B cell (primary cell): ENCODE measurements at regions not wholly inside any gene's neighbourhood (a gene's known extent, or its start where the extent isn't known, plus 50 kb on each side); places are given as distances from the start of the nearest gene placed in this dataset.

Source experiments
- ATAC-seq: fragments of 200-7000 bp; cut with Tn5 transposase; one replicate; pipeline ENCODE4 v1.10.0; 2021; ENCODE audit warnings: low read depth, mild to moderate bottlenecking, moderate number of reproducible peaks, moderate library complexity
- CTCF ChIA-PET: fragments of 350-600 bp; sonication (Branson Sonifier 250); formaldehyde crosslinking; loops from one replicate; lab custom pipeline; 2021; ENCODE audit warnings: antibody characterized with exemption, inconsistent platforms; lab: Charles Lee
- POLR2A ChIA-PET: fragments of 350-600 bp; sonication (Branson Sonifier 250); formaldehyde crosslinking; loops from one replicate; lab custom pipeline; 2021; ENCODE audit warnings: antibody characterized with exemption; lab: Charles Lee
- DNase-seq: peaks from one replicate; pipeline ENCODE4 v3.0.0; 2013
- H2AFZ ChIP-seq: 2 replicates; pipeline ENCODE4 v1.6.1; 2012; ENCODE audit warnings: mild to moderate bottlenecking, low read depth, low read length; ENCODE audit not compliant: insufficient read depth, poor library complexity, severe bottlenecking
- H3K27ac ChIP-seq, 2 donors: 1 replicate in 1 of 2; 2 replicates in 1 of 2; pipeline ENCODE4 v1.5.1; 2012 to 2013; ENCODE audit warnings: low read length in 2 of 2, mild to moderate bottlenecking in 2 of 2, moderate library complexity in 1 of 2
- H3K27me3 ChIP-seq, 4 experiments: fragments of 200-600 bp in 1 of 4; sonication (generic) in 1 of 4; replicated peaks in 1 of 4; 1 replicate in 2 of 4; 2 replicates in 2 of 4; pipeline versions ENCODE4 v1.6.1 to v1.7.0; 2013 to 2016; ENCODE audit warnings: low read length in 3 of 4, mild to moderate bottlenecking in 2 of 4, mixed read lengths in 1 of 4, moderate library complexity in 1 of 4; ENCODE audit not compliant: insufficient read depth in 4 of 4, control insufficient read depth in 3 of 4; ENCODE audit errors: control extremely low read depth in 1 of 4
- H3K36me3 ChIP-seq, 2 experiments: replicated peaks in 1 of 2; 1 replicate in 1 of 2; 2 replicates in 1 of 2; pipeline versions ENCODE4 v1.6.1 to v1.7.1; 2013; ENCODE audit warnings: low read length in 1 of 2; ENCODE audit not compliant: insufficient read depth in 2 of 2, control insufficient read depth in 1 of 2; ENCODE audit errors: control extremely low read depth in 1 of 2, extremely low read depth in 1 of 2
- H3K4me1 ChIP-seq, 2 donors: fragments of 200-600 bp in 1 of 2; sonication (generic) in 1 of 2; 1 replicate in 1 of 2; 2 replicates in 1 of 2; pipeline versions ENCODE4 v1.5.1 to v1.6.1; 2013 to 2017; ENCODE audit warnings: low read length in 2 of 2; ENCODE audit not compliant: control insufficient read depth in 2 of 2, insufficient read depth in 2 of 2
- H3K4me2 ChIP-seq: replicated peaks from 2 replicates; pipeline ENCODE3; 2012; ENCODE audit warnings: mild to moderate bottlenecking, low read depth, low read length; ENCODE audit not compliant: poor library complexity, severe bottlenecking
- H3K4me3 ChIP-seq, 5 experiments: fragments of 200-600 bp in 1 of 5; sonication (generic) in 1 of 5; 1 replicate in 3 of 5; 2 replicates in 2 of 5; pipeline versions ENCODE4 v1.5.1 to v1.7.0; 2011 to 2016; ENCODE audit warnings: low read length in 4 of 5, mild to moderate bottlenecking in 4 of 5, low read depth in 2 of 5, control low read depth in 1 of 5, moderate library complexity in 1 of 5; ENCODE audit not compliant: insufficient read depth in 1 of 5; ENCODE audit errors: control extremely low read depth in 1 of 5, extremely low read depth in 1 of 5
- H3K79me2 ChIP-seq: fragments of 200-600 bp; sonication (generic); one replicate; pipeline ENCODE4 v1.6.0; 2016; ENCODE audit warnings: low read length; ENCODE audit not compliant: control insufficient read depth, insufficient read depth
- H3K9ac ChIP-seq: fragments of 200-600 bp; sonication (generic); 2 replicates; pipeline ENCODE4 v1.6.1; 2017; ENCODE audit warnings: mild to moderate bottlenecking, low read length, moderate library complexity
- H3K9me3 ChIP-seq, 3 donors: one replicate each; pipeline versions ENCODE4 v1.6.1 to v1.7.1; 2013; ENCODE audit warnings: low read length in 2 of 3; ENCODE audit not compliant: control insufficient read depth in 2 of 3, insufficient read depth in 1 of 3; ENCODE audit errors: control extremely low read depth in 1 of 3
- H4K20me1 ChIP-seq: 2 replicates; pipeline ENCODE4 v1.6.0; 2012; ENCODE audit warnings: mild to moderate bottlenecking, low read length; ENCODE audit not compliant: insufficient read depth, control insufficient read depth, poor library complexity, severe bottlenecking
- H3K27ac Mint-ChIP-seq: one replicate; pipeline ENCODE4 v1.8.0; 2021; ENCODE audit warnings: mixed read lengths
- H3K27me3 Mint-ChIP-seq: one replicate; pipeline ENCODE4 v1.8.0; 2021; ENCODE audit warnings: mixed read lengths
- H3K4me1 Mint-ChIP-seq: one replicate; pipeline ENCODE4 v1.8.0; 2021; ENCODE audit warnings: mixed read lengths
- H3K4me3 Mint-ChIP-seq: one replicate; pipeline ENCODE4 v1.8.0; 2021; ENCODE audit warnings: mixed read lengths
- H3K9me3 Mint-ChIP-seq: one replicate; pipeline ENCODE4 v1.8.0; 2022; ENCODE audit warnings: mixed read lengths; ENCODE audit not compliant: insufficient read depth
- EZH2 ChIP-seq: IDR thresholded peaks from 2 replicates; pipeline ENCODE4 v1.6.1; 2012; ENCODE audit warnings: borderline replicate concordance, low read depth, mild to moderate bottlenecking, moderate library complexity, low read length; ENCODE audit not compliant: insufficient read depth, poor library complexity, severe bottlenecking
- WGBS: methylation state at CpG from one replicate; pipeline ENCODE4 v1.1.5; 2013; ENCODE audit warnings: missing lambda C conversion rate; ENCODE audit not compliant: insufficient coverage; 5-methylcytosine and 5-hydroxymethylcytosine counted together
- intact Hi-C: fragments of 100-400 bp; cut with micrococcal nuclease; formaldehyde crosslinking; loops from one replicate; pipeline ENCODE4 v1.10.0; 2022
- TF ChIP-seq, protein P1 (sequence below): fragments of 200-600 bp; IDR thresholded peaks from one replicate; pipeline ENCODE4 v1.8.0; 2022; ENCODE audit warnings: antibody characterized with exemption, mild to moderate bottlenecking

DNA sequence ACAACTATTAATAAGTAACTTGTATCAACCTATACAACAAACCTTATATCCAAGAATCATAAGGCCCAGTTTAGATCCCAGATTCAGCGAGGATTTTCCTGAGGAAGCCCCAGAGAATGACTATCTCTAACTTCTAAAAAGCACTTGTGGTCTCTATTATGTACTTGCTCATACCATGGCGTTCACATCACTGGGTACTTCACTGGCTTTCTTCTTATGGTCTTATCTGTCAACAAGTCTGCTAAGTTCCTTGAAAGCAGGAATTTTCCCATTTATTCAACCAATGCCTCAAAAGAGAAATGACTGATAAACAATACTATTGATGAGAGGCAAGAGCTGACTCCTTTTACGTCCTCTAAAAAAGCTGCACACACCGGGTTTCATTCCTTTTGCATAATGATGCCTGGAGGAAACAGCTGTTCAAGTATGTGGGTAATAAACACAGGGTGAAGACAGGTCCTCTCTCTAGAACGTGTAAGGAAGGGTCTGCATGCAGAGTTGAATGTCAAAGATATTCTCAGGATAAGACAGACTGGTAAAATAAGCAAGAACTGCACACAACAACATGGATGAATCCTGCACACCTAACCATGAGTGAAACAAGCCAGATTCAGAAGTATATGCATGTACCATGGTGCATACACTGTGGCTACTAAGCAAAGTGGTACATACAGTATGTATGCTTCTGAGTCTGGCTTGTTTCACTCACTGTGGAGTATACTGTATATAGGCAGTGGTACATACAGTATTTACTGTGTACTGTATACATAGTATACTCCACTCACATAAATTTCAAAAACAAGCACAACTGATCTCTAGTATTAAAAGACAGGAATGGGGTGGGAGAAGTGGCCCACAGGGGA is 408.7 kb downstream of the SHQ1 start:
- peak overlapping the region; percentile 55 for H3K4me2 ChIP-seq
- no peaks in the 10 kb centered on the region for H3K9me3 ChIP-seq
- no peak overlapping the region for H3K27ac ChIP-seq
- H4K20me1 ChIP-seq, result peaks cover 86% of the 10 kb centered on the region
- ATAC-seq, result peak; percentile 40
- H3K27me3 ChIP-seq, result no peaks in the 10 kb centered on the region
- H3K27me3 Mint-ChIP-seq, result no peaks in the 10 kb centered on the region
- WGBS, result 94% methylated on average over 2 of the region's 5 CpGs
- CTCF ChIA-PET, result no interaction called here
- TF ChIP-seq EZH2, result no peak
- TF ChIP-seq, protein P1, sequence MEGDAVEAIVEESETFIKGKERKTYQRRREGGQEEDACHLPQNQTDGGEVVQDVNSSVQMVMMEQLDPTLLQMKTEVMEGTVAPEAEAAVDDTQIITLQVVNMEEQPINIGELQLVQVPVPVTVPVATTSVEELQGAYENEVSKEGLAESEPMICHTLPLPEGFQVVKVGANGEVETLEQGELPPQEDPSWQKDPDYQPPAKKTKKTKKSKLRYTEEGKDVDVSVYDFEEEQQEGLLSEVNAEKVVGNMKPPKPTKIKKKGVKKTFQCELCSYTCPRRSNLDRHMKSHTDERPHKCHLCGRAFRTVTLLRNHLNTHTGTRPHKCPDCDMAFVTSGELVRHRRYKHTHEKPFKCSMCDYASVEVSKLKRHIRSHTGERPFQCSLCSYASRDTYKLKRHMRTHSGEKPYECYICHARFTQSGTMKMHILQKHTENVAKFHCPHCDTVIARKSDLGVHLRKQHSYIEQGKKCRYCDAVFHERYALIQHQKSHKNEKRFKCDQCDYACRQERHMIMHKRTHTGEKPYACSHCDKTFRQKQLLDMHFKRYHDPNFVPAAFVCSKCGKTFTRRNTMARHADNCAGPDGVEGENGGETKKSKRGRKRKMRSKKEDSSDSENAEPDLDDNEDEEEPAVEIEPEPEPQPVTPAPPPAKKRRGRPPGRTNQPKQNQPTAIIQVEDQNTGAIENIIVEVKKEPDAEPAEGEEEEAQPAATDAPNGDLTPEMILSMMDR, result no peak
- POLR2A ChIA-PET, result no interaction called here
- H2AFZ ChIP-seq, result no peak overlapping the region
- intact Hi-C loops, result loop anchor here (10.0 kb wide), 2 partner anchors 315 to 565 kb away; no protein-coding TSS in a partner anchor
- peaks cover 48 to 58% of the 10 kb centered on the region in 2 donors for H3K4me1 ChIP-seq
- H3K36me3 ChIP-seq, result peaks cover 2 to 8% of the 10 kb centered on the region in 2 experiments
- DNase-seq, result no peak
- H3K4me3 Mint-ChIP-seq, result peak overlapping the region; percentile 67
- H3K4me3 ChIP-seq, result no peak overlapping the region
- no peak overlapping the region for H3K27ac Mint-ChIP-seq
- H3K4me1 Mint-ChIP-seq, result peaks cover 73% of the 10 kb centered on the region
- no peak overlapping the region for H3K9ac ChIP-seq
- no peaks in the 10 kb centered on the region for H3K9me3 Mint-ChIP-seq
- peaks cover 99% of the 10 kb centered on the region for H3K79me2 ChIP-seq
